ENCODE measurements at regions not wholly inside any gene's neighbourhood (a gene's known extent, or its start where the extent isn't known, plus 50 kb on each side); places are given as distances from the start of the nearest gene placed in this dataset.

DNA sequence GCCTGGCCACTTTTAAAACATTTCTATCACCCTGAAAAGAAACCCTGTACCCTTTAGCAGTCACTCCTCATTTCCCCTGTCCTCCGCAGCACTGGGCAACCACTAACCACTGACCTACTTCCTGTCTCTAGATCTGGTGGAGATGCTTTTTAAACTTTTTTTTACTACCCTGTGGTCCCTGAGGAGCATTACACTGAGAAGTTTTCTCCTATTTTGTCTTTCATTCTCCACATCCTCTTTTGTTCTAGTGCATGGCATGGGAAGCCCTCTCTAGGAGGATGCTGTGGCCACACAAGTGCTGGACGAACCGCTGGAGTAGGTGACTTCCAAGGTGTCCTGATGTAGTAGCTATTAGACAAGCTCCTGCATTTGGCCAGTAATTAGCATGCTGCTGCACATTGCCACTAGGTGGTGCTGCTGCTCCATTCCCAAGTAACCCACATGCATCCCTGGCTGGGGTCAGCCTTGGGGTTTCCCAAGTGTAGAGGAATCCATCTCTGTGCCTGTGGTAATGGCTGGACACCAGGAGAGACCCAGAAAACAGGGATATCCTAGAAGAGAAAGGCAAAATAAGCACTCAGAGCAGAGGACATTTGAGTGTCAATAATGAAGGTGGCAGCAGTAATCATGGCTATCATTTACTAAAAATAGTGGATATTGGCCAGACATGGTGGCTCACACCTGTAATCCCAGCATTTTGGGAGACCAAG is 143.8 kb upstream of the CRHR1 start:
- H3K27ac ChIP-seq (ENCODE audit: low read length), result no peak overlapping the region
- ChIA-PET CTCF (interaction anchor here (0.6 to 1.6 kb wide), 8 partner anchors 14 to 213 kb away, joined by 3 to 10 read pairs (median 4); no protein-coding TSS in a partner anchor), POLR2A (no interaction called here)
- no peaks in the 10 kb centered on the region for H3K4me1 ChIP-seq (ENCODE audit: control insufficient read depth, insufficient read depth, low read length)
- no peaks in the 10 kb centered on the region for H3K36me3 ChIP-seq (ENCODE audit: control insufficient read depth, insufficient read depth, low read length)
- ATAC-seq, result peak; percentile 93
- in situ Hi-C loops (cut with HindIII; ENCODE audit: low pct_unique_long_range_greater_than_20kb, low sequenced_read_pairs), result no loop called here
- no peaks in the 10 kb centered on the region for H3K27me3 ChIP-seq (ENCODE audit: control insufficient read depth, insufficient read depth, low read length)
- H3K4me3 ChIP-seq (ENCODE audit: low read depth in 2 of 2, low read length in 2 of 2), result no peak overlapping the region
- TF ChIP-seq, protein P1, sequence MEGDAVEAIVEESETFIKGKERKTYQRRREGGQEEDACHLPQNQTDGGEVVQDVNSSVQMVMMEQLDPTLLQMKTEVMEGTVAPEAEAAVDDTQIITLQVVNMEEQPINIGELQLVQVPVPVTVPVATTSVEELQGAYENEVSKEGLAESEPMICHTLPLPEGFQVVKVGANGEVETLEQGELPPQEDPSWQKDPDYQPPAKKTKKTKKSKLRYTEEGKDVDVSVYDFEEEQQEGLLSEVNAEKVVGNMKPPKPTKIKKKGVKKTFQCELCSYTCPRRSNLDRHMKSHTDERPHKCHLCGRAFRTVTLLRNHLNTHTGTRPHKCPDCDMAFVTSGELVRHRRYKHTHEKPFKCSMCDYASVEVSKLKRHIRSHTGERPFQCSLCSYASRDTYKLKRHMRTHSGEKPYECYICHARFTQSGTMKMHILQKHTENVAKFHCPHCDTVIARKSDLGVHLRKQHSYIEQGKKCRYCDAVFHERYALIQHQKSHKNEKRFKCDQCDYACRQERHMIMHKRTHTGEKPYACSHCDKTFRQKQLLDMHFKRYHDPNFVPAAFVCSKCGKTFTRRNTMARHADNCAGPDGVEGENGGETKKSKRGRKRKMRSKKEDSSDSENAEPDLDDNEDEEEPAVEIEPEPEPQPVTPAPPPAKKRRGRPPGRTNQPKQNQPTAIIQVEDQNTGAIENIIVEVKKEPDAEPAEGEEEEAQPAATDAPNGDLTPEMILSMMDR (IDR thresholded peaks at IDR 0.05), result peak; percentile 94
- TF ChIP-seq SIN3A (IDR thresholded peaks at IDR 0.05; ENCODE audit: borderline replicate concordance, insufficient read depth, low read depth, low read length), result no peak
- DNase-seq (ENCODE audit: low read depth, low spot score), result peak; percentile 61
- BruUV-seq (replicated peaks), result no TSS peak
- H3K9me3 ChIP-seq (ENCODE audit: control insufficient read depth, insufficient read depth, low read depth, low read length), result no peaks in the 10 kb centered on the region
- intact Hi-C loops (cut with micrococcal nuclease; ENCODE audit: unreplicated experiment), result loop anchor here (5.0 kb wide), 1 partner anchor 192 kb away; no protein-coding TSS in a partner anchor

DNA sequence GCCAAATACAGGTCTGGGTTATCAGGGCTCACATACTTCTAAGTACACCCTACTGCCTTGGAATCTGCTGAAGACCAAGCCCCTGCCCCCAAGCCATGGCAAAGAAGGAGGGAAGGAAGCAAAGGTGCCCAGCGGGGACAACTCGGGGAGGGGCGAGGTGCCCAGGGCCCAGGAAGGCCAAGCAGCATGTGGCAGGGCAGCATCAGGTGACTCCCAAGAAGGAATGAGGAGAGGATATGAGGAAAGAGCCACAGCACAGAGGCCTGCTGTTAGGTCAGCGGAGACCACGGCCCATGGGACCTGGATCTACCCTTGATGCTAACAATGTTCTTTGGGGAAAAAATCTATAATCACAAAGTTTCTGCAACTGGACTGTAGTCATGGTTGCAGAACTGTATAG is 142.6 kb upstream of the CRHR1 start:
- no peaks in the 10 kb centered on the region for H3K9me3 ChIP-seq (ENCODE audit: control insufficient read depth, insufficient read depth, low read depth, low read length)
- H3K4me1 ChIP-seq (ENCODE audit: control insufficient read depth, insufficient read depth, low read length), result no peaks in the 10 kb centered on the region
- no peak for ATAC-seq
- no peak for DNase-seq (ENCODE audit: low read depth, low spot score)
- H3K27ac ChIP-seq (ENCODE audit: low read length), result no peak overlapping the region
- intact Hi-C loops (cut with micrococcal nuclease; ENCODE audit: unreplicated experiment) (loop anchor here (5.0 kb wide), 1 partner anchor 191 kb away; no protein-coding TSS in a partner anchor), in situ Hi-C loops (cut with HindIII; ENCODE audit: low pct_unique_long_range_greater_than_20kb, low sequenced_read_pairs) (no loop called here)
- H3K27me3 ChIP-seq (ENCODE audit: control insufficient read depth, insufficient read depth, low read length), result no peaks in the 10 kb centered on the region
- POLR2A ChIA-PET, result no interaction called here
- no peaks in the 10 kb centered on the region for H3K36me3 ChIP-seq (ENCODE audit: control insufficient read depth, insufficient read depth, low read length)
- CTCF ChIA-PET, result interaction anchor here (0.6 kb wide), 1 partner anchor 551 kb away, joined by 3 read pairs; the partner anchor contains the start of gene KANSL1
- TF ChIP-seq, protein P1 (IDR thresholded peaks at IDR 0.05), result no peak
- no peak for TF ChIP-seq TCF7L2 (IDR thresholded peaks at IDR 0.05; ENCODE audit: low read depth, low read length)
- no peak for TF ChIP-seq POLR2AphosphoS5 (IDR thresholded peaks at IDR 0.05; ENCODE audit: low read depth, low read length)
- TF ChIP-seq SIN3A (IDR thresholded peaks at IDR 0.05; ENCODE audit: borderline replicate concordance, insufficient read depth, low read depth, low read length), result no peak
- TF ChIP-seq, protein P2, sequence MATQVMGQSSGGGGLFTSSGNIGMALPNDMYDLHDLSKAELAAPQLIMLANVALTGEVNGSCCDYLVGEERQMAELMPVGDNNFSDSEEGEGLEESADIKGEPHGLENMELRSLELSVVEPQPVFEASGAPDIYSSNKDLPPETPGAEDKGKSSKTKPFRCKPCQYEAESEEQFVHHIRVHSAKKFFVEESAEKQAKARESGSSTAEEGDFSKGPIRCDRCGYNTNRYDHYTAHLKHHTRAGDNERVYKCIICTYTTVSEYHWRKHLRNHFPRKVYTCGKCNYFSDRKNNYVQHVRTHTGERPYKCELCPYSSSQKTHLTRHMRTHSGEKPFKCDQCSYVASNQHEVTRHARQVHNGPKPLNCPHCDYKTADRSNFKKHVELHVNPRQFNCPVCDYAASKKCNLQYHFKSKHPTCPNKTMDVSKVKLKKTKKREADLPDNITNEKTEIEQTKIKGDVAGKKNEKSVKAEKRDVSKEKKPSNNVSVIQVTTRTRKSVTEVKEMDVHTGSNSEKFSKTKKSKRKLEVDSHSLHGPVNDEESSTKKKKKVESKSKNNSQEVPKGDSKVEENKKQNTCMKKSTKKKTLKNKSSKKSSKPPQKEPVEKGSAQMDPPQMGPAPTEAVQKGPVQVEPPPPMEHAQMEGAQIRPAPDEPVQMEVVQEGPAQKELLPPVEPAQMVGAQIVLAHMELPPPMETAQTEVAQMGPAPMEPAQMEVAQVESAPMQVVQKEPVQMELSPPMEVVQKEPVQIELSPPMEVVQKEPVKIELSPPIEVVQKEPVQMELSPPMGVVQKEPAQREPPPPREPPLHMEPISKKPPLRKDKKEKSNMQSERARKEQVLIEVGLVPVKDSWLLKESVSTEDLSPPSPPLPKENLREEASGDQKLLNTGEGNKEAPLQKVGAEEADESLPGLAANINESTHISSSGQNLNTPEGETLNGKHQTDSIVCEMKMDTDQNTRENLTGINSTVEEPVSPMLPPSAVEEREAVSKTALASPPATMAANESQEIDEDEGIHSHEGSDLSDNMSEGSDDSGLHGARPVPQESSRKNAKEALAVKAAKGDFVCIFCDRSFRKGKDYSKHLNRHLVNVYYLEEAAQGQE (IDR thresholded peaks at IDR 0.05; ENCODE audit: insufficient read depth in 1 of 2, low read depth in 2 of 2, low read length in 1 of 2), result no peak
- no TSS peak for BruUV-seq (replicated peaks)
- no peak overlapping the region for H3K4me3 ChIP-seq (ENCODE audit: low read depth in 2 of 2, low read length in 2 of 2)

Measured in Panc1 (cell line).